K562 (cell line): ENCODE measurements at regions not wholly inside any gene's neighbourhood (a gene's known extent, or its start where the extent isn't known, plus 50 kb on each side); places are given as distances from the start of the nearest gene placed in this dataset.

Experiments
- ATF4 ChIP-seq: fragments of 450-650 bp; formaldehyde crosslinking; IDR thresholded peaks from 2 replicates; pipeline ENCODE4 v1.4.0; 2022; ENCODE audit warnings: mild to moderate bottlenecking, moderate library complexity
- FOXP1 ChIP-seq: sonication (generic); formaldehyde crosslinking; IDR thresholded peaks from 2 replicates; pipeline ENCODE4 v1.8.0; 2022; ENCODE audit warnings: mild to moderate bottlenecking, missing genetic modification reagents
- L3MBTL2 ChIP-seq: fragments of 450-650 bp; IDR thresholded peaks from 2 replicates; pipeline ENCODE4 v1.6.1; 2016; ENCODE audit warnings: mild to moderate bottlenecking, moderate library complexity
- MBD2 ChIP-seq: sonication (generic); IDR thresholded peaks from 2 replicates; pipeline ENCODE4 v1.6.1; 2016; ENCODE audit warnings: low read depth, borderline replicate concordance
- PRMT5 ChIP-seq: sonication (generic); formaldehyde crosslinking; IDR thresholded peaks from 2 replicates; pipeline ENCODE4 v1.5.0; 2020; ENCODE audit warnings: missing genetic modification reagents

GRCh38 chr2:15795426-15795825 lies 144.9 kb upstream of the MYCN start:
- no peak for TF ChIP-seq L3MBTL2
- TF ChIP-seq PRMT5 (CRISPR knock-in tag), result no peak
- no peak for TF ChIP-seq ATF4 (CRISPR knock-in tag)
- TF ChIP-seq FOXP1, result no peak
- TF ChIP-seq MBD2, result no peak
